Head of caudate nucleus (tissue), 42 donors: ENCODE measurements at regions not wholly inside any gene's neighbourhood (a gene's known extent, or its start where the extent isn't known, plus 50 kb on each side); places are given as distances from the start of the nearest gene placed in this dataset.

ENCODE experiments used
- DNase-seq, 42 donors: peaks; one replicate each; pipeline versions ENCODE4 v3.0.0 to v3.0.0-alpha.2; 2020 to 2021; ENCODE audit warnings: mixed read lengths in 7 of 42
- intact Hi-C: fragments of 100-400 bp; cut with DNase I; formaldehyde crosslinking; loops from one replicate; pipeline ENCODE4 v1.15.0; 2022

- intact Hi-C loops, result no loop called here
- no peak for DNase-seq
Measured at GRCh38 chr6:90916968-90917367, 330.1 kb upstream of the MAP3K7 start.

GRCh38 chr6:90915224-90915915, 328.5 kb upstream of the MAP3K7 start:
- intact Hi-C loops, result no loop called here
- no peak for DNase-seq

DNA sequence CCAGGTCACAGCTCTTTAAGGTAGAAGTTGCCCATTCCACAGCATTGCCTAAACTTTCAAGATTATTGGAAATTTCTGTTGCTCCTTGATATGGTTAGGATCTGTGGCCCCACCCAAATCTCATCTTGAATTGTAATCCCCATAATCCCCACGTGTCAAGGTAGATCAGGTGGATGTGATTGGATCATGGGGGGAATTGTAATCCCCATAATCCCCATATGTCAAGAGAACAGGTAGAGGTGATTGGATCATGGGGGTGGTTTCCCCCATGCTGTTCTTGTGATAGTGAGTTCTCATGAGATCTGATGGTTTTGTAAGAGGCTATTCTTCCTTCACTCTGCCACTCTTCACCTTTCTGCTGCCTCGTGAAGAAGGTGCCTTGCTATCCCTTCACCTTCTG, 327.4 kb upstream of the MAP3K7 start:
- no peak for DNase-seq

DNA sequence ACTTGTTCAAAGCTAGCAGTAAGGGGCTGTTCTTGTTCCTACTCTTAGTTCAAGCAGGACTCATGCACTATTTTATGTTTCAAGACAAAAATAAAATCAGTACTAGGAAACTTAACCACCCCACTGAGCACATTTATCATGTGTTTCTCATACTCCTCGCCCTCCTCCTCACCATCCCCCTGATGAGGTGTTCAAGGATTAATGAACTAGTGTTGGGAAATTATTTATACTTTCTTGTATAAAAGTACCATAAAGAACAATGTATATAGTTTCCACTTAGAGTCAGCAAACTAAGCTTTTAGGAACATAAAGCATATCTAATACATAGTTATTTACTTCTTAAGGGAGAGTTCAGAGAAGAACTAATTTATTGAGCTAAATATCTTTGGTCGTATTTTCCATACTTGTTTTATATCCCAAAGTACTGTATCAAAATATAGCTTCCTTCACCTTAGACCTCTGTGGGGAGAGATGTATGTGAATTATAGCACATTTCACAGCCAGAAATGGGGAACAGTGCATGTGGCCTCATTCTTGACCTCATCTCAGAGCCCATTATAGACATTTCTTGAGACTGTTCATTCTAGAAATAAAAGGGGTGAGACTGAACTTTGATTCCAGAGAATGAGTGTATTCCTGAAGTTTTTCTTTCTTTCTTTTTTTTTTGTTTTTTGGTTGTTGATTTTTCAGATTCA, 326.5 kb upstream of the MAP3K7 start:
- intact Hi-C loops, result no loop called here
- DNase-seq, result no peak

More for the DNA sequence above, 327.4 kb upstream of the MAP3K7 start:
- intact Hi-C loops, result no loop called here

- DNase-seq, result no peak
- intact Hi-C loops, result no loop called here
Measured at GRCh38 chr6:90911642-90912041, 324.8 kb upstream of the MAP3K7 start.

- DNase-seq, result no peak
- intact Hi-C loops, result no loop called here
Measured at GRCh38 chr6:90910893-90911292, 324.0 kb upstream of the MAP3K7 start.

GRCh38 chr6:90907931-90908655, 321.2 kb upstream of the MAP3K7 start:
- intact Hi-C loops, result no loop called here
- DNase-seq, result no peak

- DNase-seq, result no peak
- intact Hi-C loops, result no loop called here
Measured at GRCh38 chr6:90905351-90905750, 318.5 kb upstream of the MAP3K7 start.

GRCh38 chr6:90900034-90900433, 313.2 kb upstream of the MAP3K7 start:
- intact Hi-C loops, result no loop called here
- no peak for DNase-seq

GRCh38 chr6:90898763-90899162, 311.9 kb upstream of the MAP3K7 start:
- intact Hi-C loops, result loop anchor here (10.0 kb wide), 1 partner anchor 284 kb away; no protein-coding TSS in a partner anchor

GRCh38 chr6:90896075-90896547, 309.2 kb upstream of the MAP3K7 start:
- intact Hi-C loops, result loop anchor here (10.0 kb wide), 1 partner anchor 281 kb away; no protein-coding TSS in a partner anchor
- DNase-seq, result no peak

More at GRCh38 chr6:90898763-90899162, 311.9 kb upstream of the MAP3K7 start:
- DNase-seq, result no peak

GRCh38 chr6:90895299-90896074, 308.6 kb upstream of the MAP3K7 start:
- intact Hi-C loops, result loop anchor here (10.0 kb wide), 1 partner anchor 281 kb away; no protein-coding TSS in a partner anchor
- DNase-seq, result no peak

DNA sequence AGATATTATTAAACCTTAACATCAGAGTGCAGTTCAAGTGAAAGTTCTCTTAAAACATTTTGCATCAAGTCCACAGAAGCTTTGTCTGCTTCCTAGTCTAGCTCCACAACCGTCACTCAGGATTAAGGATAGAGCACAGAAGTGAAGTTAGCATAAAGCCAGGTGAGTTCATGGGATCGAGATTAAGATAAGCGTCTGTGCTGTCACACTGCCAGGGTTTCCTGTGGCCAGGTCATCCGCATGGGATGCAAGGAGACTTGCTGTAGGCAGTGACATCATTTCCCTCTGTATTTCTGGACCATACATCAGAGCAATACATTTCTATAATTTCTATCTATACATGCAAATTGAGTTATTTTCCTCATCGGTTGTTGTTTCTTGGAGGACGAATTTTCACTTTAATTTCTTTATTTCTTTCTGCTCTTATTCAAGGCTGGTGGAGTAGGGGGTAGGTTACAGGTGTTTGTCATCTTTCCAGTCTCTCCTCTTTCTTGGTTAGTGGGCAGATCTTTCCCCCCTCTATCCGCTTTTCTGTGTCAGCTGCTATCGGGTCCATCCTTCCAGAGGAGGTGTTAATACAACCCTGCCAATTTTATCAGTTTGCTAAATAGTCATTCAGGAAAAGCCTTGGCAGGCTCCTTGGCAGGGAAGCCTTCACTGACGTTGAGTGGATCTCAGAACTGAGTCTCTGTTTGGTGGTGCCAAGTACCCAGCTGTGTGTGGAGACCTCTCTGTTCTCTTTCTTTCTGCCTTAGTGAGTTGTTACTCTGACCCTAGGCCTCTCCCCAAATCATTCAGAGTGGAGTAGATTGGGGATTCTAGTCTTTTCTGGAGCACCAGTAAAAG, 307.6 kb upstream of the MAP3K7 start:
- intact Hi-C loops, result loop anchor here (10.0 kb wide), 1 partner anchor 280 kb away; no protein-coding TSS in a partner anchor
- DNase-seq, result peak in 2 of 42 donors; percentile 8

DNA sequence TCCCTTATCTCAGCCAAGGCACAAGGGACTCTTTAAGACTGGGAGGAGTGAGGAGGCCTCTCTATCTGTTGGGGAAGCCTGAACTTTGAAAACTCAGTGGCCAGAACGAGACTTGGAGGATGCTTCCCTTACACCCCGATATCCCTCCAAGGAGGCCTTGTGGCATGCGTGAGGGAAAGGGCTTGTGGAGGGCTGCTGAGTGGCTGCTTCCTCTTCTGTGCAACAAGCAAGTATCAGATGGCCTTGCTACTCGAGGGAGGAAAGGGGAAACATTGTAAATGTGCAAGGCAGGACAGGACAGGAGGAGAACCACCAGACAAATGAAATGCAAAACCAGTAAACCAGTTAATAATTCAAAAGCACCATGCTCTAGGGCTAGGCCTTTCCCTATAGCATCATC, 306.5 kb upstream of the MAP3K7 start:
- intact Hi-C loops, result loop anchor here (10.0 kb wide), 1 partner anchor 279 kb away; no protein-coding TSS in a partner anchor
- no peak for DNase-seq

- intact Hi-C loops, result loop anchor here (10.0 kb wide), 1 partner anchor 277 kb away; no protein-coding TSS in a partner anchor
- peak in 1 of 42 donors; percentile 18 for DNase-seq
Measured at GRCh38 chr6:90892271-90892670, 305.4 kb upstream of the MAP3K7 start.

DNA sequence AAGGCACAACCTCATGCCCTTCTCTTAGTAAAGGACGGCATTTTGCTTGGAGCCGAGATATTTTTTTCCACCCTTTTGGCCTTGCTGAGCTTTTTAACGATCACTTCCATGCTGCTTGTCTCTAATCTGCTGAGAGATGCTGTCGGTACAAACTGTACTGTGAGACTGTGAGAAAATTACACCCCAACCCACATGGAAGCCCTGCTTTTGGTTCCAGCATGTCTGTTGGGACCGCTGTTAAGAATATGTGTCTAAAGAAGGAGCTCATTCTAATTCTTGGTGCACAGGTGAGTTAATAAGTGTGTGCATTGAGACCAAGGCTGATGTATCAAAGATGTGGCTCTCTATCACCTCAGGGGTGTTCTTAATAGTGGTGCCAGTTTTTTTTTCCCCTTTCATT, 304.5 kb upstream of the MAP3K7 start:
- intact Hi-C loops, result loop anchor here (10.0 kb wide), 1 partner anchor 277 kb away; no protein-coding TSS in a partner anchor
- peak in 26 of 42 donors; percentile 4 to 65 (median 33) for DNase-seq

DNA sequence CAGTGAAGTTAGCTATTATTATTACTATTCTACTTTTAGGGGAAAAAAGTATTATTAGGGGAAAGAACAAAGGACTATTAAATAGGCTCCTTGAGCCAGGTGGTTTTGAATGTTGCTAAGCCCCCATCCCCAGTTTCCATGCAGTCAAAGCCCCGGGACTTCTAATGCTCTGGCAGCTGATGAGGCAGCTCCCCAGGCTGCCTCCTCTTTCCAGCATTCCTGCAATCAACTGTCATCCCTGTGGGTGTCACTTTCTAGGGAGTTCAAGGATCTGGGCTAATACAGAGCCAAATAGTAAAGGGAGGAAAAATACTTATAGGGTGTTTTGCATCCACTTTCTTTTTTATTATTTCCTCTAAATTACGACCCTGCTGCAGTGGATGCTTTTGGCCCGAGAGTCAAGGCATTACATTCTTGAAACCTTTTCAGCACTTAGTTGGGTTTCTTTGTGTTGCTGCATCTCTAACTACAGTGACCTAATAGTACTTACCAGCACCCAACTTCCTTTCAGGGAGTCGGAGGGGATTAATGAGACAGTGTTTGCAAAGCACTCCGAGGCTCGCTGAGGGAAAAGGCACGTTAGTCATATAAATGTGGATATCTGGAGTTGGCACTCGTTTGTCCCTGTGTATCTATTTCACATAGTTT, 303.9 kb upstream of the MAP3K7 start:
- intact Hi-C loops, result loop anchor here (10.0 kb wide), 1 partner anchor 276 kb away; no protein-coding TSS in a partner anchor
- DNase-seq, result peak in 12 of 42 donors; percentile 18 to 61 (median 32)
